ENCODE measurements at regions not wholly inside any gene's neighbourhood (a gene's known extent, or its start where the extent isn't known, plus 50 kb on each side); places are given as distances from the start of the nearest gene placed in this dataset.

DNA sequence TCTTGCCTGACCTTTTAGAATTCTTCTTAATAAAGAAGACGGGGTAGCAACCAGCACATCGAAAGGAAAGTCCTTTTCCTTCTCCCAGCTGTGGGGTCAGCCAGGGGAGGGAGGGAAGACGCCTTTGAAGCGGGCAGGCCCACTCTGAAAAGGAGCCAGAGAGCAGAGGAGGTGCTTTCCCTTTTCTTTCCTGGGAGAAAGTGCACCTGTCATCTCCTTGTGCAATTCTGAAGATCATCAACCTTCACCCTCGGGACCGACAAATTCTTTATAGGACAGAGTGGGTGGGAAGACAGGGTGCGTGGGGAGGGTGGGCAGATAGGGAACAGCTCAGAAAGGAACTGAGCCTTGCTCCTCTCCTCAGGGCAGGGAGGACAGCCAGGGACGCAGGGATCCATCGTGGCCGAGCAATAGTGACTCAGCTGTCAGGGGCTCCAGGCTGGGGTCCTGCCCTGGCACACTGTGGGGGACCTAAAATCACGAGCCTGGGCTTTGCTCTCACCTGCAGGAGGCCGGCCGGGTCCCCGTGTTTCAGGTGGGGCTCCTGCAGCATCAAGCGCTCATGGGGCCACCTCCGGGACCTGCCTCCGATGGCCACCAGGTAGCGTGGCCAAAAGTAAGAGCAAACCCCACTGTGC, 141.0 kb downstream of the OLFM1 start:
- no peak overlapping the region for H3K14ac ChIP-seq (ENCODE audit: low read length)
- H3K4me2 ChIP-seq (ENCODE audit: low read length), result no peak overlapping the region
- H3K4me1 ChIP-seq (ENCODE audit: control insufficient read depth in 1 of 2, insufficient read depth in 2 of 2, low read length in 2 of 2), result no peaks in the 10 kb centered on the region
- no peak overlapping the region for H3K27ac ChIP-seq (ENCODE audit: low read depth, low read length)
- H3K79me2 ChIP-seq (ENCODE audit: control insufficient read depth, insufficient read depth, low read length, poor library complexity), result no peaks in the 10 kb centered on the region
- no peak overlapping the region for H3K9ac ChIP-seq (ENCODE audit: low read length)
- no peak overlapping the region for H3K18ac ChIP-seq (ENCODE audit: low read length)
- no peak overlapping the region for H4K8ac ChIP-seq (ENCODE audit: low read depth, low read length)
- no peak overlapping the region for H2BK120ac ChIP-seq (ENCODE audit: insufficient read depth, low read length, poor library complexity)
- H4K12ac ChIP-seq (ENCODE audit: low read depth, low read length), result no peak overlapping the region
- no peak overlapping the region for H4K91ac ChIP-seq (ENCODE audit: low read depth, low read length)
- WGBS (ENCODE audit: extremely low coverage, insufficient coverage, insufficient read length), result no CpG with 5 or more reads among the region's 18 CpGs
- H3K23ac ChIP-seq (ENCODE audit: low read length), result no peak overlapping the region
- no peak overlapping the region for H3K4ac ChIP-seq (ENCODE audit: low read depth, low read length)
- H3K36me3 ChIP-seq (ENCODE audit: control insufficient read depth in 1 of 2, insufficient read depth in 2 of 2, low read length in 2 of 2), result no peaks in the 10 kb centered on the region
- H2BK5ac ChIP-seq (ENCODE audit: low read depth, low read length, poor library complexity), result no peak overlapping the region
- H3K9me3 ChIP-seq (ENCODE audit: insufficient read depth, low read depth, low read length), result peaks cover 12% of the 10 kb centered on the region
- H3K27me3 ChIP-seq (ENCODE audit: insufficient read depth, low read length), result no peaks in the 10 kb centered on the region
- H2AK5ac ChIP-seq (ENCODE audit: low read length), result no peak overlapping the region
- no peak for DNase-seq
- H2AFZ ChIP-seq (ENCODE audit: insufficient read depth, low read length, poor library complexity), result no peak overlapping the region
- H3K79me1 ChIP-seq (ENCODE audit: low read length), result no peaks in the 10 kb centered on the region
- H3K4me3 ChIP-seq (ENCODE audit: low read depth, low read length), result no peak overlapping the region
- H2BK12ac ChIP-seq (ENCODE audit: low read length), result no peak overlapping the region

DNA sequence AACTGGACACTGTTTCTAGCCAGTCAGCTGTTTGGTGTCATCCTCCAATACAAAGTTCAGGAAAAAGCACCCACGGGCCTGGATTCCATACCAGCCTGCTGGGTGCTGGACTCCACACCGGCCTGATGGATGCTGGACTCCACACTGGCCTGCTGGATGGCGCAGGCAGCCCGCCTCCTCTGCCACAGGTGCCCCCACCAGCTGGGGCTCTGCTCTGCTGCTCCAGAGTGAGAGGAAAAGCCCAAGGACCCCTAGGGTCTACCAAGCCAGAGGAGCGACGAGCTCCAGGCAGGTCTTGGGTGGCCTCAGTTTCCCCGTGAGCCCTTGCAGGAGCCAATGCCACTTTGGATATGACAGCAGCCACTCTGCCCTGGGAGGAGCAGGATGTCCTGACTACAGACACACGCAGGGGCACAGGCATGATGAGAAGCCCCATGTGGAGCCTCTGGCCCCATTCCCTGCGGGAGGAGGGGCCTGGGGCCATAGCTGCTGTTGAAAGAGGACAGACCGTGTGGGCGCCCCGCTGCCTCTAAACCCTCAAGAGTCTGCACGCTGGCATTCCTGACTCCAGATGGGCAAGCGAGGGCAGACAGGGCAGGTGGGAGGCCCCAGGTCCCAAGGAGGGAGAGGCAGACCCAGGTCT, 141.6 kb downstream of the OLFM1 start:
- no peaks in the 10 kb centered on the region for H3K79me1 ChIP-seq (ENCODE audit: low read length)
- H2BK5ac ChIP-seq (ENCODE audit: low read depth, low read length, poor library complexity), result no peak overlapping the region
- H4K8ac ChIP-seq (ENCODE audit: low read depth, low read length), result no peak overlapping the region
- H3K18ac ChIP-seq (ENCODE audit: low read length), result no peak overlapping the region
- H3K4me3 ChIP-seq (ENCODE audit: low read depth, low read length), result no peak overlapping the region
- H3K4me1 ChIP-seq (ENCODE audit: control insufficient read depth in 1 of 2, insufficient read depth in 2 of 2, low read length in 2 of 2), result no peaks in the 10 kb centered on the region
- no peaks in the 10 kb centered on the region for H3K27me3 ChIP-seq (ENCODE audit: insufficient read depth, low read length)
- H3K9me3 ChIP-seq (ENCODE audit: insufficient read depth, low read depth, low read length), result peaks cover 12% of the 10 kb centered on the region
- no peak overlapping the region for H3K4ac ChIP-seq (ENCODE audit: low read depth, low read length)
- H4K12ac ChIP-seq (ENCODE audit: low read depth, low read length), result no peak overlapping the region
- DNase-seq, result no peak
- H3K4me2 ChIP-seq (ENCODE audit: low read length), result no peak overlapping the region
- no peak overlapping the region for H2AK5ac ChIP-seq (ENCODE audit: low read length)
- no peak overlapping the region for H4K91ac ChIP-seq (ENCODE audit: low read depth, low read length)
- no CpG with 5 or more reads among the region's 14 CpGs for WGBS (ENCODE audit: extremely low coverage, insufficient coverage, insufficient read length)
- H2BK120ac ChIP-seq (ENCODE audit: insufficient read depth, low read length, poor library complexity), result no peak overlapping the region
- no peaks in the 10 kb centered on the region for H3K36me3 ChIP-seq (ENCODE audit: control insufficient read depth in 1 of 2, insufficient read depth in 2 of 2, low read length in 2 of 2)
- H3K9ac ChIP-seq (ENCODE audit: low read length), result no peak overlapping the region
- H3K27ac ChIP-seq (ENCODE audit: low read depth, low read length), result no peak overlapping the region
- no peak overlapping the region for H3K14ac ChIP-seq (ENCODE audit: low read length)
- no peak overlapping the region for H2BK12ac ChIP-seq (ENCODE audit: low read length)
- no peaks in the 10 kb centered on the region for H3K79me2 ChIP-seq (ENCODE audit: control insufficient read depth, insufficient read depth, low read length, poor library complexity)
- H2AFZ ChIP-seq (ENCODE audit: insufficient read depth, low read length, poor library complexity), result no peak overlapping the region
- no peak overlapping the region for H3K23ac ChIP-seq (ENCODE audit: low read length)

DNA sequence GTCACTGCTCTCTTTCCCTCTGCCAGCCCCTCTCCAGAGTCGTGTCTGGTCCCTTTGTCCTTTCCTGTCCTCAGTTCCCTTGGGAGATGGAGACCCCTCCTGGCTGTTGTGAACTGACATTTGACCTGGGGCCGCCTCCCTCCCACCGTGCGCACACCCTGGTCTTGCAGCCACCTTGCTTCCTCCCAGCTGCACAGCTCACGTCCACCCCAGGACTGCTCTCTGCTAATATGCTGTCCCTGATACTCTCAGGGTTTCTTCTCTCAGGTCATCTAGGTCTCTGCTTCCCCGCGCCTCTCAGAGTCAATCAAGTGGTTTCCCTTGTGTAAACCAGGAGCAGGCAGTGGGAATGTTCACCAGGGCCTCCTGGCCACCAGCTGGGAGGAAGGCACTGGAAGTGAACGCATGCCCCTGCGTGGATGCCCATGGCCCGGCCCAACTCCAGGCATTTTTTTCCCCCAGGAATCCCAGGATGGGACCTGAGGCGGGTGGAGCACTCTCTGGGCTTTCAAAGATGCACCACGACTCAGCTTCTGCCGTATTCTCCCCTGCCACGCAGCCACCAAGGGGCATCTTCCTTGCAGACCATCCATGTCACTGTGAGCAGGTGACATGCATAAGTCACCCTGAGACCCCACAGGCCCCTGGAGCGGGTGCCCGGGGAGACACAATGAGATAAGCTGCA, 142.4 kb downstream of the OLFM1 start:
- H2AFZ ChIP-seq (ENCODE audit: insufficient read depth, low read length, poor library complexity), result no peak overlapping the region

DNA sequence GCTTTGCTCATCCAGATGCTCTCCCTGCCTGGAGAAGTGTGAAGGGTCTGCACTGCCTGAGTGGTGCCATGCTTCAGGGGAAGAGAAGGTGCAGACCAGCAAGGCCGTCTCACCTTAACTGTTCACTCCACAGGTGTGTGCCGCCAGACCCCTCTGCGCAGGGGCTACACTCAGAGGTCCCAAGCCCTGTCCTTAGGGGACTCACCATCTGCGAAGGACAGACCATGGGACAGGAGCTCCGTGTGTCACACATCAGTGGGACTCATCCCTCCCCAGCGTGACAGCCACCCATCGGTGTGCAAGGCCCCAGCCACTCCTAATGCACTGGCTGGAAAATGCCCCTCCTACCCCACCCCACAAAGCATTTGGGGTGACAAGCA, 142.9 kb downstream of the OLFM1 start:
- WGBS (ENCODE audit: extremely low coverage, insufficient coverage, insufficient read length), result no CpG with 5 or more reads among the region's 7 CpGs
- Histone ChIP-seq H3K27me3 (ENCODE audit: insufficient read depth, low read length) (no peaks in the 10 kb centered on the region), H3K36me3 (ENCODE audit: control insufficient read depth in 1 of 2, insufficient read depth in 2 of 2, low read length in 2 of 2) (no peaks in the 10 kb centered on the region), H2BK5ac (ENCODE audit: low read depth, low read length, poor library complexity) (no peak overlapping the region), H4K91ac (ENCODE audit: low read depth, low read length) (no peak overlapping the region), H3K79me1 (ENCODE audit: low read length) (no peaks in the 10 kb centered on the region), H3K4me3 (ENCODE audit: low read depth, low read length) (no peak overlapping the region), H3K4me2 (ENCODE audit: low read length) (no peak overlapping the region), H3K9ac (ENCODE audit: low read length) (no peak overlapping the region), H3K4ac (ENCODE audit: low read depth, low read length) (no peak overlapping the region), H2BK12ac (ENCODE audit: low read length) (no peak overlapping the region), H2BK120ac (ENCODE audit: insufficient read depth, low read length, poor library complexity) (no peak overlapping the region), H2AFZ (ENCODE audit: insufficient read depth, low read length, poor library complexity) (no peak overlapping the region), H3K9me3 (ENCODE audit: insufficient read depth, low read depth, low read length) (peaks cover 12% of the 10 kb centered on the region), H2AK5ac (ENCODE audit: low read length) (no peak overlapping the region), H3K79me2 (ENCODE audit: control insufficient read depth, insufficient read depth, low read length, poor library complexity) (no peaks in the 10 kb centered on the region), H4K8ac (ENCODE audit: low read depth, low read length) (no peak overlapping the region), H4K12ac (ENCODE audit: low read depth, low read length) (no peak overlapping the region), H3K27ac (ENCODE audit: low read depth, low read length) (no peak overlapping the region), H3K14ac (ENCODE audit: low read length) (no peak overlapping the region), H3K23ac (ENCODE audit: low read length) (no peak overlapping the region), H3K4me1 (ENCODE audit: control insufficient read depth in 1 of 2, insufficient read depth in 2 of 2, low read length in 2 of 2) (no peaks in the 10 kb centered on the region), H3K18ac (ENCODE audit: low read length) (no peak overlapping the region)
- no peak for DNase-seq

More for the DNA sequence above, 142.4 kb downstream of the OLFM1 start:
- no CpG with 5 or more reads among the region's 16 CpGs for WGBS (ENCODE audit: extremely low coverage, insufficient coverage, insufficient read length)
- Histone ChIP-seq H3K4me2 (ENCODE audit: low read length) (no peak overlapping the region), H4K8ac (ENCODE audit: low read depth, low read length) (no peak overlapping the region), H3K79me1 (ENCODE audit: low read length) (no peaks in the 10 kb centered on the region), H4K12ac (ENCODE audit: low read depth, low read length) (no peak overlapping the region), H3K27ac (ENCODE audit: low read depth, low read length) (no peak overlapping the region), H3K79me2 (ENCODE audit: control insufficient read depth, insufficient read depth, low read length, poor library complexity) (no peaks in the 10 kb centered on the region), H2BK12ac (ENCODE audit: low read length) (no peak overlapping the region), H3K9ac (ENCODE audit: low read length) (no peak overlapping the region), H3K14ac (ENCODE audit: low read length) (no peak overlapping the region), H3K4ac (ENCODE audit: low read depth, low read length) (no peak overlapping the region), H3K23ac (ENCODE audit: low read length) (no peak overlapping the region), H3K4me3 (ENCODE audit: low read depth, low read length) (no peak overlapping the region), H2AK5ac (ENCODE audit: low read length) (no peak overlapping the region), H2BK120ac (ENCODE audit: insufficient read depth, low read length, poor library complexity) (no peak overlapping the region), H2BK5ac (ENCODE audit: low read depth, low read length, poor library complexity) (no peak overlapping the region), H3K36me3 (ENCODE audit: control insufficient read depth in 1 of 2, insufficient read depth in 2 of 2, low read length in 2 of 2) (no peaks in the 10 kb centered on the region), H3K4me1 (ENCODE audit: control insufficient read depth in 1 of 2, insufficient read depth in 2 of 2, low read length in 2 of 2) (no peaks in the 10 kb centered on the region), H4K91ac (ENCODE audit: low read depth, low read length) (no peak overlapping the region), H3K27me3 (ENCODE audit: insufficient read depth, low read length) (no peaks in the 10 kb centered on the region), H3K9me3 (ENCODE audit: insufficient read depth, low read depth, low read length) (peaks cover 12% of the 10 kb centered on the region), H3K18ac (ENCODE audit: low read length) (no peak overlapping the region)
- DNase-seq, result no peak

All from trophoblast cell (in vitro differentiated cells and primary cell).